ENCODE measurements at regions not wholly inside any gene's neighbourhood (a gene's known extent, or its start where the extent isn't known, plus 50 kb on each side); places are given as distances from the start of the nearest gene placed in this dataset.

GRCh38 chr3:69531576-69532546, 146.0 kb upstream of the FRMD4B start:
- no peak for DNase-seq

GRCh38 chr3:69530554-69530953, 144.7 kb upstream of the FRMD4B start:
- no peak for DNase-seq

GRCh38 chr3:69527498-69527897, 141.6 kb upstream of the FRMD4B start:
- DNase-seq = no peak

- DNase-seq = no peak
These were observed 138.9 kb upstream of the FRMD4B start for GRCh38 chr3:69524816-69525215.

- DNase-seq = no peak
These were observed 135.4 kb upstream of the FRMD4B start for GRCh38 chr3:69521286-69521685.

- DNase-seq = no peak
These were observed 125.5 kb upstream of the FRMD4B start for GRCh38 chr3:69511361-69511760.

GRCh38 chr3:69510481-69511030, 124.7 kb upstream of the FRMD4B start:
- DNase-seq = no peak

GRCh38 chr3:69509288-69509687, 123.4 kb upstream of the FRMD4B start:
- DNase-seq = no peak

- no peak for DNase-seq
These were observed 120.0 kb upstream of the FRMD4B start for GRCh38 chr3:69505770-69506407.

- DNase-seq = no peak
These were observed 118.3 kb upstream of the FRMD4B start for GRCh38 chr3:69504232-69504631.

- peak in 1 of 2 donors; percentile 22 for DNase-seq
These were observed 114.7 kb upstream of the FRMD4B start for GRCh38 chr3:69500604-69501003.

- no peak for DNase-seq
These were observed 114.1 kb upstream of the FRMD4B start for GRCh38 chr3:69499899-69500421.

GRCh38 chr3:69499422-69499821, 113.5 kb upstream of the FRMD4B start:
- no peak for DNase-seq

GRCh38 chr3:69496856-69497255, 111.0 kb upstream of the FRMD4B start:
- no peak for DNase-seq

GRCh38 chr3:69494185-69494584, 108.3 kb upstream of the FRMD4B start:
- no peak for DNase-seq

GRCh38 chr3:69493157-69493556, 107.3 kb upstream of the FRMD4B start:
- DNase-seq = no peak

- no peak for DNase-seq
These were observed 106.1 kb upstream of the FRMD4B start for GRCh38 chr3:69491975-69492374.

- DNase-seq = no peak
These were observed 105.1 kb upstream of the FRMD4B start for GRCh38 chr3:69490971-69491370.

GRCh38 chr3:69490235-69490634, 104.3 kb upstream of the FRMD4B start:
- DNase-seq = no peak

GRCh38 chr3:69488026-69488425, 102.1 kb upstream of the FRMD4B start:
- no peak for DNase-seq

- DNase-seq = no peak
These were observed 99.6 kb upstream of the FRMD4B start for GRCh38 chr3:69485489-69485888.

- DNase-seq = no peak
These were observed 98.9 kb upstream of the FRMD4B start for GRCh38 chr3:69484507-69485393.

- no peak for DNase-seq
These were observed 97.6 kb upstream of the FRMD4B start for GRCh38 chr3:69483449-69483848.

Data from CD4-positive, alpha-beta T cell treated with Interleukin-1 beta for 1 hour (primary cell).